Right forelimb (tissue), 1 donor: ENCODE measurements at regions not wholly inside any gene's neighbourhood (a gene's known extent, or its start where the extent isn't known, plus 50 kb on each side); places are given as distances from the start of the nearest gene placed in this dataset.
"Not testable (repeated sequence)": the region's sequence is repeated elsewhere in the genome, so short reads cannot be mapped to it uniquely, and the experiment has no call there.

Experiments used
- DNase-seq: peaks from one replicate; pipeline ENCODE4 v3.0.0-alpha.2; 2018

DNA sequence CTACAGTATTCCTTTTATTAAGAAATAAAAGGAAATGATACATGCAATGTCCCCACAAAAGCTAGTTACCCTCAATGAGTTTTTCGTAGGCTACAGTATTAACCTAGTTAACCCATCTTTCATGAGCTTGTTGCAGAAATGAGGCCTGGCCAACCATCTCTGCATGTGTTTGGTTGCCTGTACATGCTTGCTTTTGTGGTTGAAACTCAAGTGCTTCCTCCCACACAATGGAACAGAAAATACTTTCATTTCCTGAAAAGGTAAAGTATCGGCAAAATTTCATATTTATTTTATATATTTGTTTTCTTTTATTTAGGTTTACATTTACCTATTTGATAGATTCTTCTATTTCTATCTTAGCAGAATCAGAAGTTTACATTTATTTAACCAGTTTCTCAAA, 214.6 kb upstream of the FAM241A start:
- no peak for DNase-seq

DNA sequence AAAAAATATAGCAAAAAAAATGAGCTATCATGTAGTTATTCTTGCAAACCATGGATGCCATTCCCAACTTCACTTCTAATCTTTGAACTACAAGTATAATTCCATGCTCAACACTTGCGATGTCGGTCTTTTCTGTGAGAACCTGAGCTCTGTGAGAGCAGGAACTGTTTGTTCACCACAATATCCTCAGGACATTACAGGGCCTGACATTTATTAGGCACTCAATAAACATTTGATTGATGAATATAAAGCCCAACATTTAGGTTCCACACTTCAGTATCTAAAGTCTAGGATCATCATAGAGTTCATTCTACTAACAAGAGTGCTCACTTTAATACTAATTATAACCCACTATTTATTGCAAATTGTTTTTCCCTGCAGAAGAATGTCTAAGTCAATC, 211.6 kb upstream of the FAM241A start:
- no peak for DNase-seq

DNA sequence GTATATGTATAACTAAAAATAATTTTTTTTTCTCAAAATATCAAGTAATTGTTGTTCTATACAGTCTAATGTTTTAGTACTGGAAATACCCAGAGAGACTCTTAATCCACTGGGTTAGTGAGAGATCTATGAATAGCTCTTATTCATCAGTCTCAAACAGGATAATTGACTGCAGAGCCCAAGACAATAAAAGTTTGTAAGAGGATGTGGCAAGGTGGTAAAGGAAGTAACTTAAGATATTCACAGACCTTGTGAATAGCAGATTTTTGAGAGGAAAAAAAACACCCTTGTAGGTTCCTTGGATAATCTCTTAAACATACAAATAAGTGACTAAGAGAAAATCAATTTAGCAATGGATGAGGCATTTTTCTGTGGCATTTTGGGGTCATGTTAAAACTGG, 210.9 kb upstream of the FAM241A start:
- DNase-seq: no peak

DNA sequence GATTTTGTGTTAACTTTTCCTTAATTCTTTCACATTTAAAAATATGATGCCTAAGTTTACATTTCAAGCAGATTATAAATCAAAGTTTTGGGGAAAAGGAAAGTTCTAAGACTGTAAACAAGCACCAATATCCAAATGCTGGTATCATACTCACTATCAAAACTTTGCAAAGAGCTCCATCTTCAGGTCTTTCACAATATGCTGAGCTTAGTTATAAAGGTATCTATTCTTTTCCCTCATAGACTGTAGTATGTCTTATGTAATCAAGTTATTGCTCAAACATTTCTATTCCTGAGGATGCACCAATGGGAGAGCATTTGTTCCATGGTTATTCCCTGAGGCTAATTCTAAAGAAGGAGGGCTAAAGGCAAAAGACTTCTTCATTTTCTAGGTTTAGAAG, 207.9 kb upstream of the FAM241A start:
- DNase-seq: no peak

DNA sequence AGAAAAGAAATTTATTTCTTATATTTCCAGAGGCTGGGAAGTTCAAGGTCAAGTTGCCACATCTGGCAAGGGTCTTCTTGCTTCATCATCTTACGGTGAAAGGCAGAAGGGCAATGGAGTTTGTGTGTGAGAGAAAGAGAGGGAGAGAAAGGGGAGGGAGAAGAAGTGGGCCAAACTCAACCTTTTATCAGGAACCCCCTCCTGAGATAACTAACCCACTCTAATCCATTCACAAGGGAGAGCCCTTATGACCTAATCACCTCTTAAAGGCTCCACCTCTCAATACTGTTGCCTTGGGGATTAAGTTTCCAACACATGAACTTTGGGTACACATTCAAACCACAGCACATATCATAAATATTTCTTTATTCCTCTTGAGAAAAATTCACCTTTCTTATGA, 203.3 kb upstream of the FAM241A start:
- DNase-seq: no peak

DNA sequence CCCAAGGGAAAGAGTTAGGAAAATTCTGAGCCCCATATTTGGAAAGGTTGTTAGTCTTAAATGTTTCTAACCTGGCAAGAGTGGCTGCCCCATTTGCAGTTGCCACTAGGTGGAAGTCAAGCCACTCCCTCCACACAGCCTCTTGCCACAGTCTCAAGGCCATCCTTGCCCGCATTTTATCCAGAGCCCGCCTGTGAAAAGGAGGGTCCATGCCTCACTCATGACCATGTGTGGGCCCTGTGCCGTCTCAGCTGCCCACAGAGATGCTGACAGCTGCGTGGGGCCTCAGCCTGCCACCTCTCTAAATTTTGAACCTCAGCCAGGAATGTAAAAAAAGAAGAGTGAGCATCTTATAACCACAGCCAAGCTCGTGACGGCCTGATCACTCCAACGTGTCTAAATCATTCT, 201.5 kb upstream of the FAM241A start:
- no peak for DNase-seq

DNA sequence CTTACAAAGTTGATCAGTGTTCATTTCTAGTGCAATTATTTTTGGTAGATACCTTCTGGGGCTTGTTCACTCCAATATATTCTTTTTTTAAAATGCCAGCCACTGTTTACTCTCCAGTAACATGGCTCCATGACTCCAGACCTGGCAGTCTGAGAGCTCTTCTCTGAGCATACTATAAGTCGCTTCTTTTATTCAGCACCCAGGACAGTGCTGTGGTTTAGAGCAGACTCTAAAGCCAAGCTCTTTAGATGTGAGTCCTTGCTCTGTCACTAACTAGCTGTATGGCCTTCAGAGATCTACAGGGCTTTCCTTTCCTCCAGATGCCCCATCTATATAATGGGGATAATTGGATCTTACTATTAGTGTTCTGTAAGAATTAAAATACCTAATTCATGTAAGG, 200.2 kb upstream of the FAM241A start:
- DNase-seq: no peak

DNA sequence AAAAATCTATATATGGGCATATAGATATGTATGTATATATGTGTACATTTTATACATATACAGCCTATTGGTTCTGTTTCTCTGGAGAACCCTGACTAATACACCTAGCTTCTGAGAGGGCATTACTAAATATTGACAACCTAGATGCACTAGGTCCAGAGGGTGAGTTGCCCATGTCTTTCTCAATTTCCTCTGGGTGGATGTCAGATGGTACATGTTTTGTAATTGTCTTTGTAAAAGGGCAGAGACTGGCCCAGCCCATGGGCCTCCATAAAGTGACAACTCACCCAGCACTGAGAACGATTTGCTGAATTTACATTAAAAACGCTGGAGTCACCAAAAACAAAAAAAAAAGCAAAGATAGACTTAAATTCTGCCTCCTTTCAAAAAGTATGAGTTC, 198.5 kb upstream of the FAM241A start:
- DNase-seq: no peak

DNA sequence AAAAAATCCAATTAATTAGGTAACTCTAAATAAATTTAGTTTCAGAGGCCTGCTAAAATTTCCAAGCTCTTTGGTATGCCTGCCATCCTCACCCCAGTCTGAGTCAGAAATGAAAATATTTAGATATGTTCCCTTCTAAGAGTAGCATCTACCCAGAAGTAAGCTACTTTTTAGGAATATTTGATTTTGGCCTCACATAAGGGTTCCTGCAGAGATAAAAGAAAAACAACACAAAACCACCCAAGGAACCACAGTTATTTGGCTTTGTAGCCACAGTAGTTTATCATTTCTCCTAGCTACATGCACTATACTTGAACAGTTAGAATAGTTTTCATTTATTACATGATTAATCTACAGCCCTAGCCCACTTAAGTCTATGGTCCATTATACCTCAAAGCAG, 192.6 kb upstream of the FAM241A start:
- no peak for DNase-seq

DNA sequence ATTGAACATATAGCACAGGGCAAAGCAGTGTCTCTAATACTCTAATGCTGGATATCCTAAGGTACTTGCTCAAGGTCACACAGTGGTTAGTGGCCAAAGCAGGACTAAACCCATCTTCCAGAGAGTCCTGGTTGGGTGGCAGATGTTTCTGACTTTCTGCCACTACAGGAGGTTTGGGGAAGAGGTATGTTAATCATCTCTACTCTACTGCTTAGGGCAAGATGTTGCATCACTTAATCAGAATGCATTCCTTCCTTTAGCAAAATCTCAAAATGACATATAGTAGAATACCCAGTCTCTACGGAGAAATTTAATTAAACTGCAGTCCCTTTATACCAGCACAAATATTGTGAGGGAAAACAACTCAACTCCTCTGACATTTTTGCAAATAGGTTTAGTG, 190.7 kb upstream of the FAM241A start:
- no peak for DNase-seq

DNA sequence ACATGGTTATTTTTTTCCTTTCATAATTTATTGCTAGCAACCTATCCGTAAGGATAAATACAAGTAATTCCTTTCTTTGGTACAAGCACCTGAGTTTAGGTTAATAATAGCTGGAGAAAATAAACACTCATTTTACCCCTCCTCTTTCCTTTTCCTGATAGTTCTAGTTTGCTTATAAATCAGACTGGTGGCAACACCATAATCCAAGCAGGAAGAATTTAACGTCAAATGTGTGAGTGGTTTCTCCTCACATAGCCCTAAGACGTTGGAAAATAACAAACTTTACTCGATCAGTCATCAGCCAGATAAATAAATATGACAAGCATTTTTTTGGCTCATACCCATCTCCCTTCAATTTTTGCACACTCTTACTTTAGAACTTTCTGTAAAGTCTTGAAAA, 190.3 kb upstream of the FAM241A start:
- DNase-seq: no peak

DNA sequence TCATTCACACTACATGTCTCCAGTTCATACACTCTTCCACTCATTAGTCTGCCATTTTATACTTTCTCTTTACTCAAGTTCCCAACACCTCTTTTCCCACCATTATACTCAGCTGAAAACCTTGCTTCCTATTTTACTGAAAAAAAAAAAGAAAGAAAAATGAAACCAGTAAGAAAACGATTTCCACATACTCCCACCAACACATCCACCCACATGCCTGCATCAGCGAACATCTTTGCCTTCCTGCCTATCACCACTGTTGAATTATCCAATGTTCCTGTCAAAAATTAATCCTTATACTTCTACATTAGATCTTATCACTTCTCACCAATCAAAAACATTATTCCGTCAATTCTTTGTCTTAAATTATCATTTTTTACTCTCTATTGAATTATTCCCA, 188.1 kb upstream of the FAM241A start:
- no peak for DNase-seq

DNA sequence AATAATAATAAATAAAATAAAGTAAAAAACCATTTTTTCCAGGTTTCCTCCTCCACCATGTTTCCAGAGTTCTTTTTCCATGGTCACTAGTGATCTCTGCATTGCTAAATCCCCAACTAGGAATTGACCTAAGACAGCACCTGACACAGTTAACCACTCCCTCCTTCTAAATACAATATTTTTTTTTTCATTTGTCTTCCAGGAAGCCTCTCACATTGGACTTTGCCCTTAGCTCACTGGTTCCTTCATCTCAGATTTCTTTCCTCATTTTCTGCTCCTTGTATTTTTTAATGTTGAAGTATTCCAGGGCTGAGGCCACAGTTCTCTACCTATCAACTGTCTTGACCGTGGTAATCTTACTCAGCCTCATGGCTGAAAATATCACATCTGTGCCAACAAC, 187.3 kb upstream of the FAM241A start:
- no peak for DNase-seq

DNA sequence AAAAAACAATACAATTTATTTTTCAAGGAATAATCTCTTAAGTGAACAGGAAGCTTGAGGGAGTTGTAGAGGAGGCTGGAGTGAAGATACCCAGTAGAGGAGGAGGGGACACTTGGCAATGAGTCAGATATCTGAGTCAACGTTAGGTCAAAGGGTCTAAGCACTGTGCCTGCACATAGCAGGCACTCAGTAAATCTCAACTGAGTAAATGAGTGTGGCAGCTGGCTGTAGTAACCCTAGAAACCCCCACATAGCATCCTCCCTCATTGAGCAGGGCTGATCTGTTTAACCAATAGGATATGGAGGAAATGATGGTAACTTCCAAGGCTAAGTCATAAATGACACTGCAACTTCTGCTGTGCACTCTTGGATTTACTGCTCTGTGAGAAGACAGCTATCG, 186.0 kb upstream of the FAM241A start:
- no peak for DNase-seq

DNA sequence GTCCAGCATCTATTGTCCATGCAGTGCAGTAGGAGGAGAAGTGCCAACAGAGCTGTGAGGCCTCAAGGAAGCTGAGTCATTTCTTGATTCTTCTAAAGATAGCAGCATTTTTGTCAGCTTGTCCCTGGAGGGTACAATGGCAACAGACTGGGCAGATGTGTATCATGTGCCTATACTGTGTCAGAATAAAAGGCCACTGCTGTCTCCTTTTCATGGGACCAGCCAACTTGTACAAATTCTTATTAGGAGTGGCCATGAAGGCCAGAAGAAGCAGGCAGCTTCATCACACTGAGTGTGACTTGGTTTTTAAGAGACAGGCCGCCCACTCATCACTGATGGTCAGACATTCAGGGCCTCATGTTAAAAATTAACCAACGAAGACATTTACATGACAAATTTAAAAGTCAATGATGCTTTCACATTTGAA, 185.0 kb upstream of the FAM241A start:
- no peak for DNase-seq

DNA sequence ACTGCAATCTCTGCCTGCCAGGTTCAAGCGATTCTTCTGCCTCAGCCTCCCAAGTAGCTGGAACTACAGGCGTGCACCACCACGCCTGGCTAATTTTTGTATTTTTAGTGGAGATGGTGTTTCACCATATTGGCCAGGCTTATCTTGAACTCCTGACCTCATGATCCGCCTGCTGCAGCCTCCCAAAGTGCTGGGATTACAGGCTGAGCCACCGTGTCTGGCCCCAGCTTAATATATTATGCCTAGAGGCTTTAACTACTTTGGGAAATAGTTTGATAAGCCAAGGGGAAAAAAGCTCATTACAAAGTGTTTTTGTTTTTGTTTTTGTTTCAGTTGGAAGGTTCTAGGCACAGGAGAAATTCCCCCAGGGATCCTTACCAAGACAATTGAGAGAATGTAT, 184.2 kb upstream of the FAM241A start:
- not testable (repeated sequence) for DNase-seq

DNA sequence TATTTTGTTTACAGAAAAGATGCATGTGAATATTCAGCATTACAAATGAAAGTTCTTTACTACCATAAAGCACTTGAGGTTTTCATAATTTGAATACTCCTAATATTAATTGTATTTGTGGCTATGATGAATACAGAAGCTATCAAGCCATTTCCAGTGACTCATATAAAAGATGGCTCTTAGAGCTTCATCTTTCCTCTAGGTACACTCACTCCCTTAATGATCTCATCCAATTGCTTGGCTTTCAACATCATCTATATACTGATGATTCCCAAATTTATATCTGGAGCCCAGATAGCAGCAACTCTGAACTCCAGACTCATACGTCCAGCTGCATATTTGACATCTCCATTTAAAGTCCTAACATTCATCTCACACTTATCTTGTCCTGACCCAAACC, 183.4 kb upstream of the FAM241A start:
- DNase-seq: no peak

DNA sequence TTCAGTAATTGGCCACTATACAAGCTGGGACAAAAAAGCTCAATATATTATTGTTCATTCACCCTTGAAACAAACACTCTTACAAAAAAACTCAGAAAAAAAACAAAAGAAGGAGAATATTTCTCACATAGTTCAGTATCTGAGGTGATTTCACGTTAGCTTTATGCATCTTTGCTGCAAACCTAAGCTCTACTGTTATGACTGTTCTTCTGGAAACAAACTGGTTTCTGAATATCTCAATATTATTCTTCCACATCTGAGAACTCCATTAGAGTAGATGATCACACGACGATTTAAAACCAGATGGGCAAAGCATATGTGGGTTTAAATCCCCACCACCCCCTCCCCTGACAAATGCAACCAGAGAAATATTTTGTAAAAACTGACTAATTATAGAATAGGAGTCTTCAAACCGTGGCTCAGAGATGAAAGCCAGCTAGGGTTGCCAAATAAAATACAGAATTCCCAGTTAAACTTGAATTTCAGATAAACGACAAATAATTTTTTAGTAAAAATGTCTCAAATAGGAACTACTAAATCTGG, 182.0 kb upstream of the FAM241A start:
- no peak for DNase-seq

DNA sequence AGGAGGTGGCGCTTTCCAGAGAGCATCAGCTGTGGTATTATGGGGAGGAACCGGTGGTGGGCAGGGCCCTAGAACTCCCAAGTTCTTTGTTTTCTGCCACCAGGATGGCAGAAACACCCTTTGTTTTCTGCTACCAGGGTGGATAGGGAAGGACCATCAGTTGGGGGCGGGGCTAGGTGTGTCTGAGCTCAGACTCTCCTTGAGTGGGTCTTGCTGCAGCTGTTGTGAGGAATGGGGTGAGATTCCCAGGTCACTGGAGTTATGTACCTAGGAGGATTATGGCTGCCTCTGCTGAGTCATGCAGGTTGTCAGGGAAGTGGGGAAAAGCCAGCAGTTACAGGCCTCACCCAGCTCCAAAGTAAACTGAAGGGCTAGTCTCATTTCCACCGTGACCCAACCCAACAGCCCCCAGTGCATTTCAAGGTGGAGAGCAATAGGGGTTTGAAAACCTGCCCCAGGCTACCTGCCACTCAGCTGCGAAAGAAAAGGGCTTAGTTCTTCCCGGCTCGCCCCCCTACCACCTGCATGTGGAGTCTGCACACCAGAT, 167.8 kb upstream of the FAM241A start:
- DNase-seq: no peak

DNA sequence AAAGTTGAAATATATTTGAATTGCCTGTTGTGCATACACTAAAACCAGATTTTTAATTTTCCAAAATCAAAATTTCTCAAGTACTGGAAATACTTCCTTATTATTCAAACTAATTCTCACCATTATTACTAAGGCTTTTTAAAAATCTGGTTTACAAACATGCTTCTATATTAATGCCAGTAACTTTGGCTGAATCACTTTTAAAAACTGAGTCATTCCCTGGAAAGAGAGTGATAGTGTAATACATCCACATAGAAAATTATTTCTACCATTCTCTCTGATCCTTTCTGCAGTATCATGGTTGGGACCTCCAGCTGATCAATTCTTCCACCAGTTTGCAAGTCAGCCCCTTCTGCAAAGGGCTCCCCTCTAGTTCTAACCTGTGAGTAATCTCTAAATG, 165.3 kb upstream of the FAM241A start:
- DNase-seq: no peak

DNA sequence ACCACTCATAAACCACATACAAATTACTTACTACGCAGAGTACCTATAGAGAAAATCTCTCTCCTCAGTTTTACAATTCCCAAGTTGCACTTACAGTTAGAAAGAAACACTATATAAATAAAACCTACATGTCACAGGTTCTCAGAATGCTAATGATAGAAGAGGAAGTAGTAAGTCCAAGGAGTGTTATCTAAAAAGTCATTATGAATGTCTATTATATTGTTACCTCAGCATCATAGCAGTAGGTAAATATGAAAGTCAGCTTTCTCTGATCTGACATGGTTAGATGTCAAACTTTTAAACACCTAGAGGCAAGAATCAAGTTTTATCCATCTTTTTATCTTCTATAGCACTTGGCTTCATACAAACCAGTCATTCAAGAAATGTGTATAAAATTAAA, 163.2 kb upstream of the FAM241A start:
- DNase-seq: no peak

DNA sequence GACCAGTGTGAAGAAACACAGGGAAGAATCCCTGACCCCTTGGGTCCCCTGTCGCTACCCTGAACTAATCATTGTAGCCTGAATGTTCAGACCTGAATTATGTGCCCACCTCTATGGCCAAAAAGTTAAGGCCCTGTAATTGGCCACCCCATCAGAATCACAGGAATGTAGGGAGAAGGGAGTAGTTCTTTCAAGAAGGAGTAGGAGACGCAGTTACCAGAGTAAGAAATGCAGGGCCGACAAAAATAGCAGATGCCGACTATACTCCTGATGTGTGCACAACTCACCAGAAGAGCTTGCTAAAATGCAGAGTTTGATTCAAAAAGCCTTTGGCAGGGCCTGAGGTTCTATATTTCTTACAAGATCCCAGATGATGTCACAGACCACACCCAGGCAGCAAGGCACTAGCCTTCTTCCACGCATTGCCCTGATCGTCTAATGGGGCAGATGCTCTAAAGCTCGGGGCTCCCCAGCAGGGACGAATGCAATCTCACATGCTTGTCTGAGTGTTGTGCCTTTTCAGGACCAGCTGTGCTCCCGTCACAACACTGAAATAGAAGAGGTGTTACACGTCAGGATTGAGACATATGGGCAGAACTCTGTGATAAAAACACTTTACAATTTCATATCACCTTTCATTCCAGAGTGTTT, 161.0 kb upstream of the FAM241A start:
- no peak for DNase-seq

DNA sequence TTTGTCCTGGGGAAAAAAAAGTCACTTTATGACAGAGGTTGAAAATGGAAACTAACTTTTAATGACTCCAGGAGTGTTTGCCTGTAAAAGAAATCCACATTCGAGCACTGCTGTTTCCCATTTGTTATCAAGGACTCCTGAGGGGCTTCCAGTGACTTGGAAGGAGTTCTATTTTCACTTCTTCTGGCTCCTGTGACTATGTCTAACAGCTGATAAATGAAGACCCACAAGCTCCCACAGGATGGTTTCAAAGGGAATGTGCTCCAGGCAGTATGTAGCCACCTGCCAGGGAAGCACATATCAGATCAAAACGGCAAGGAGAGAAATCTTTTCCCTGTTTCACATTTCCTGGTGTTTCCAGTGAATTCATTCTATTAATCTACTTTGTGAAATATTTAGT, 159.8 kb upstream of the FAM241A start:
- no peak for DNase-seq

DNA sequence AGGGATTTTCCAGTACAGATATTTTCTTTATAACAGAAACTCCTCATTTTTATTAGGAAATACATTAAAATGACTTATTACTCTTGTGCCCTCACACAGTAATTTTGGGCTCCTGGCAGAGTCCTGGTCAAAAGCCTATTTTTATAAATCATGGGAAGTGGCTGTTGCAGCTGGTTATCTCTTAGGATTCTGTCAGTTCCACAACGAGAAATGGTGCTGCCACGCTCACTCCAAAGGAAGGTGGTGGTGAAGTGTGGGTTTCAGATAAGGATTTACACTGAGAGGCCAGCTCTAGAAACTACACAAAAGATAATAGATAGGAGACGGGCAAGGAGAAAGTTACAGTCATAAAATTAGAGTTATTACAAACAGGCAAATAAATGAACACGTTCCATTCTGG, 159.2 kb upstream of the FAM241A start:
- no peak for DNase-seq

DNA sequence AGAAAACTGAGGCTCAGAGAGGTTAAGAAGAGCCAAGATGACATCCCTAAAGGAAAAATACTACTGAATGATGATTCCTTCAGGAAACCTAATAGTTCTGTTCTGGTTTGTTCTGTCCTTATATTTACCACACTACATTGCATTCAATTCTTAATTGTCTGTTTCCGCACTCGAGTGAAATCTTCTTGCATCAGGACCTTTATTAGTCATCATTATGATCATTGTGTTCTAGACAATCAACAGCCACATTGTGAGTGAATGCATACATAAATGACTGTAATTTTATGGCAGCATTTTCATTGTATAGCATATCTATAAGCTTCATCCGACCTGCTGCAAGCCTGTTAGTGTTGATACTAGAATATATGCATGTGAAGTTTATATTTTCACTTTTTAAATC, 156.7 kb upstream of the FAM241A start:
- DNase-seq: no peak
